Peyer's patch (tissue), 4 donors: ENCODE measurements at regions not wholly inside any gene's neighbourhood (a gene's known extent, or its start where the extent isn't known, plus 50 kb on each side); places are given as distances from the start of the nearest gene placed in this dataset.

Source experiments
- CTCF ChIP-seq, 6 experiments: fragments of 450-650 bp in 4 of 6; fragments of 200-600 bp in 2 of 6; sonication (generic) in 1 of 6; IDR thresholded peaks; one replicate each; pipeline ENCODE4 v1.5.1; 2017 to 2019; ENCODE audit warnings: antibody characterized with exemption in 6 of 6, mild to moderate bottlenecking in 3 of 6, moderate library complexity in 1 of 6
- POLR2A ChIP-seq, 2 donors: fragments of 450-650 bp; IDR thresholded peaks; one replicate each; pipeline ENCODE4 v1.5.1; 2017; ENCODE audit warnings: antibody characterized with exemption in 2 of 2, mild to moderate bottlenecking in 2 of 2, moderate library complexity in 2 of 2

GRCh38 chr1:60598041-60598910 is 484.1 kb upstream of the NFIA start:
- TF ChIP-seq CTCF (IDR thresholded peaks at IDR 0.05) (no peak), POLR2A (IDR thresholded peaks at IDR 0.05) (no peak)
